Testis (tissue), 2 donors: ENCODE measurements at regions not wholly inside any gene's neighbourhood (a gene's known extent, or its start where the extent isn't known, plus 50 kb on each side); places are given as distances from the start of the nearest gene placed in this dataset.

ENCODE experiments used
- POLR2A ChIP-seq: fragments of 450-650 bp; IDR thresholded peaks from one replicate; pipeline ENCODE4 v1.6.1; 2017; ENCODE audit warnings: antibody characterized with exemption, mild to moderate bottlenecking, moderate library complexity
- TF ChIP-seq, protein P1 (sequence below), 3 experiments: fragments of 450-650 bp in 2 of 3; fragments of 200-600 bp in 1 of 3; sonication (generic) in 1 of 3; IDR thresholded peaks; one replicate each; pipeline ENCODE4 v1.5.1; 2016 to 2019; ENCODE audit warnings: antibody characterized with exemption in 3 of 3, mild to moderate bottlenecking in 2 of 3, moderate library complexity in 1 of 3

DNA sequence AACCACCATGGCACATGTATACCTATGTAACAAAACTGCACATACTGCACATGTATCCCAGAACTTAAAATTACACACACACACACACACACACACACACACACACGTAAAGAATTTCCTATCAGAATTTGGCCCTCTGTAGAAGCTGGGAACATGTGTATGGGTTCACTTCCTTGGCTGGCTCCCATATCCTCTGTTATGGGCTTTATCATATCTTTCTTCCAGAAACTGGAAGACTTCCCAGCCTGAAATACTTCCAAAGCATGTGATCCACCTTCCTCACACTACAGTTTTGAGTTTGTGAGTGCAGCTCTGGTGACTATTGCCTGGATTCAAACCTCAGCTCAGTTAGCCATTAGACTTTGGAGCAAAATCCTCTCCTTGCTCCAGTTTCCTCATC is 78.6 kb upstream of the GDNF start:
- TF ChIP-seq POLR2A = no peak
- TF ChIP-seq, protein P1, sequence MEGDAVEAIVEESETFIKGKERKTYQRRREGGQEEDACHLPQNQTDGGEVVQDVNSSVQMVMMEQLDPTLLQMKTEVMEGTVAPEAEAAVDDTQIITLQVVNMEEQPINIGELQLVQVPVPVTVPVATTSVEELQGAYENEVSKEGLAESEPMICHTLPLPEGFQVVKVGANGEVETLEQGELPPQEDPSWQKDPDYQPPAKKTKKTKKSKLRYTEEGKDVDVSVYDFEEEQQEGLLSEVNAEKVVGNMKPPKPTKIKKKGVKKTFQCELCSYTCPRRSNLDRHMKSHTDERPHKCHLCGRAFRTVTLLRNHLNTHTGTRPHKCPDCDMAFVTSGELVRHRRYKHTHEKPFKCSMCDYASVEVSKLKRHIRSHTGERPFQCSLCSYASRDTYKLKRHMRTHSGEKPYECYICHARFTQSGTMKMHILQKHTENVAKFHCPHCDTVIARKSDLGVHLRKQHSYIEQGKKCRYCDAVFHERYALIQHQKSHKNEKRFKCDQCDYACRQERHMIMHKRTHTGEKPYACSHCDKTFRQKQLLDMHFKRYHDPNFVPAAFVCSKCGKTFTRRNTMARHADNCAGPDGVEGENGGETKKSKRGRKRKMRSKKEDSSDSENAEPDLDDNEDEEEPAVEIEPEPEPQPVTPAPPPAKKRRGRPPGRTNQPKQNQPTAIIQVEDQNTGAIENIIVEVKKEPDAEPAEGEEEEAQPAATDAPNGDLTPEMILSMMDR (IDR thresholded peaks at IDR 0.05) = no peak
